Hematopoietic multipotent progenitor cell treated with erythropoietin and hydrocortisone succinate and interleukin-3 and kit ligand, for 15 days (in vitro differentiated cells): ENCODE measurements at regions not wholly inside any gene's neighbourhood (a gene's known extent, or its start where the extent isn't known, plus 50 kb on each side); places are given as distances from the start of the nearest gene placed in this dataset.

Source experiments
- DNase-seq: peaks from one replicate; pipeline ENCODE4 v3.0.0-alpha.2; 2015; ENCODE audit warnings: low spot score

DNA sequence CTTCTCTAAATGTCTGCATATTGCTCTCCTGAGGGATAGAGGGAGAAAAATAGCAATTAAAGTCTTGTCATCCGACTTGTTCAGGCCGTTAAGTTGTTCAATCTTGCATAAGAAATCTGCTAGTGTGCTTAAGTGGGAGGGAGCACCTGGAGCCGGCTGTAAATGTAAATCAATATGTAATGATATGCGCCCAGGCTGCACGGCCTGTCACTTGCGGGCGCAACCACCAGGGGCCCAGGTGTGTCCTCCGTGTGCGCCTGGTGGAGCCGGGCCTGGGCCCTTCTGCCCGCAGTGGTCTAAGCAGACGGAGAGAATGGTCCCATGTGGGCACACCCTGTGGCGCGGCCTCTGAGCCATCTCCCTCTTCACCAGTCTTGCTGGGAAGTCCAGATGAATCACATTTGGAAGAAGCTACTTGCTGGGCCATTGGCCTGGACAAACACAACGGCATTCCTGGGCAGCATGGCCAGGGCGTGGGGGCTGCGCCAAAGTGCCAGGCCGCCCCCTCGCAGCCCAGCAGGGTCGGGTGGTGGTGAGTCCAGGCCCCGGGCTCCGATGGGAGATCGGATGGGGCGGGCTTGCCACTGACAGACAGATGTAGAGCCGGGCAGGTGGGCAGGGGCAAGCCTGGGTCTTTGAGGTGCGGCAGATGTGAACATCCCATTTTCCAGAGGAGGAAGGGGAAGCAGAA is 193.3 kb upstream of the C14orf180 start:
- DNase-seq: no peak

DNA sequence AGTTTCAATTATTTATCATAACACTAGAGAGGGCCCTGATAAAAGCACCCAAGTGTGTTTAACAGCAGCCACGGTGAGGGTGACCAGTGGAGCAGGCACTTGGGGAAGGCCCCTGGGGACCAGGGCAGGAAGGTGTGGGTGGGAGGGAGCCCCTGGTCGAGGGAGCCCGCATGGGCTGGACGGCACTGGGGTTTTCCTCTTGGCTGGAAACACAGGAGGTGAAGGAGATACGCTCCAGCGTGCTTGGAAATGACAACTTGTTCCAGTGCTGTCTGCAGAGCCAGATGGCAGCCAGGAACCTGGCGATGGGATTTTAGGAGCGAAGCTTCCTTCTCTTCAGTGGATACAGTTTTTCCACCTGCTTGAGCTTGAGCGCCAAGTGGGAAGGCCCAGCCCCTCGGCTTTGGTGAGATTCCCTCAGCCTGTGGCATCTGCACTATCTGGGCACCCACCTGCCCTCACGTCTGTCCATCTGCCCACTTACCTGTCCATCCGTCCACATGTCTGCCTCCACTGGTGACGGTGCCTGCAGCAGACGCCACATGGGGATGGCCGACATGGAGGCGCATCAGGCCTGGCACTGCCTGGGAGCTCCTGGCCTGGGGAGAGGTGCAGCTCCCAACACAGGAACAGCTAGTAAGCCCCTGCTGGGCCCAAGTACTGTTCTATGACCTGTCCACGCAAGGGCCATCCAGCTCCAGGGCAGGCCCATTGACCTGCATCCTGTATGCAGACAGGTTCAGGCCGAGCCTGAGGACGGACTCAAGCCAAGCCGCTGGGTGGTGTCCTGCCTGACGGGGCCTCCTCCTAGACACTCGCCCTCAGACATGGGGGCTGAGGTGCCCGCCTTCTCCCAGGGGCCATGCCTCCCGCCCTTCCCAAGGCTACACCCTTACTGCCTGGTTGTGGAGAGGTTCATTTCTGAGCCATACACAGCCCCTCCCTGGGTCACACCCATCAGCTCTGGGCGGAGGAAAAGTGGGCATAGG is 192.2 kb upstream of the C14orf180 start:
- no peak for DNase-seq

DNA sequence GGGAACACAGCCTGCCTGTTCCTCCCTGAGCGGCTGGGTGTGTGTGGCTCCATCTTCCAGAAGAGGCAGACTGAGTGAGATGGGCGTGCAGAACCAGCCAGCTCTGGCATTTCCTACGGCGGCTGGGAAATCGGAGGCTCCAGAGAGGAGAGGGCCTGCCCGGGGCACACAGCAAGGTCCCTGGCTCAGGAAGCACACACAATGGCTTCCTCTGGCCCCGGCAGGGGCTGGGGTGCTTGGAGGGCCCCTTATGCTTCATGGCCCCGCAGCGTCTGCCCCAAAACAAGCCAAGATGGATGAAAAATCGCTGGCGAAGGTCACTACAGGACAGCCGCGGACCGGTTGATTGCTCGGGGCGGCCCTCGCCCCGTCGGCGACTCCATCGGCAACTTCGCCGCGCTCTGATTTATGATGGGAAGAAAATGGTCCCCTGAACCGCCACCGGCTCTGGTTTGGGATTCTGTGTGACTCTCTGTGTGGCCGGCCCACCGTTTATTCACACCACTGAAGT is 191.5 kb upstream of the C14orf180 start:
- no peak for DNase-seq

DNA sequence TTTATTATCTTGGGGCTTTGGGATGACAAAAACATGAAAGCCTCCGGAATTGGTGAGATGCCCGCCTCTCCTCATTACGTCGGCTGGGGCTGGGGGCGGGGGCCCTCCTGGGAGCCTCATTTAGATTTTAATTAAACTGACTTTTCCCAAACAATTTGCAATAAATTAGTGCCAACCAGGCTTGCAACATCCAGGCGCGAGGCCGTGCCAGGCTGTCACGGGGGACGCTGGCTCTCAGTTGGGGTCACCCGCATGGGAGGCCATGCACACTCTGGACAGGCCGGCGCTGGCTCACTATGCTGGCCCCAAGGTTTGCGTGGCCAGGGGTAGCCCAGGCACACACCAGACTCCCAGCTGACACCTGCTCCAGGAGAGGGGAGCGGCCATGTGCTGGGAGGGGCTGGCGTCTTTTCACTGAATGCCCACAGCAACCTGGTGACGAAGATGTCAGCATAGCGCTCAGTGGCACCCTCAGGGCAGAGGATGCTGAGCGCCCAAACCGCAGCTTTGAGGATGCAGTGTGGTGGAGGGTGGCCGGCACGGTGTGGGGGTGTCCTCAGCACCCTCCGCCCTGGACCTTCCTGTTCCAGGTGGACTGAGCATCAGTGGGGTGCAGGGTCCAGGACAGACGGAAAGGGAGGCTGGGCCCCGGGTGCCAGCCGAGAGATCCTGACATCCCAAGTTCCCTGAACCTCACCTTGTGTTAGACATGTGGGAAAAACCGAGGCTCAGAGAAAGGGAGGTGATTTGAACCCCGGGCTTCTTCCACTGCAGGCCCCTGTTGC is 190.8 kb upstream of the C14orf180 start:
- DNase-seq: no peak

DNA sequence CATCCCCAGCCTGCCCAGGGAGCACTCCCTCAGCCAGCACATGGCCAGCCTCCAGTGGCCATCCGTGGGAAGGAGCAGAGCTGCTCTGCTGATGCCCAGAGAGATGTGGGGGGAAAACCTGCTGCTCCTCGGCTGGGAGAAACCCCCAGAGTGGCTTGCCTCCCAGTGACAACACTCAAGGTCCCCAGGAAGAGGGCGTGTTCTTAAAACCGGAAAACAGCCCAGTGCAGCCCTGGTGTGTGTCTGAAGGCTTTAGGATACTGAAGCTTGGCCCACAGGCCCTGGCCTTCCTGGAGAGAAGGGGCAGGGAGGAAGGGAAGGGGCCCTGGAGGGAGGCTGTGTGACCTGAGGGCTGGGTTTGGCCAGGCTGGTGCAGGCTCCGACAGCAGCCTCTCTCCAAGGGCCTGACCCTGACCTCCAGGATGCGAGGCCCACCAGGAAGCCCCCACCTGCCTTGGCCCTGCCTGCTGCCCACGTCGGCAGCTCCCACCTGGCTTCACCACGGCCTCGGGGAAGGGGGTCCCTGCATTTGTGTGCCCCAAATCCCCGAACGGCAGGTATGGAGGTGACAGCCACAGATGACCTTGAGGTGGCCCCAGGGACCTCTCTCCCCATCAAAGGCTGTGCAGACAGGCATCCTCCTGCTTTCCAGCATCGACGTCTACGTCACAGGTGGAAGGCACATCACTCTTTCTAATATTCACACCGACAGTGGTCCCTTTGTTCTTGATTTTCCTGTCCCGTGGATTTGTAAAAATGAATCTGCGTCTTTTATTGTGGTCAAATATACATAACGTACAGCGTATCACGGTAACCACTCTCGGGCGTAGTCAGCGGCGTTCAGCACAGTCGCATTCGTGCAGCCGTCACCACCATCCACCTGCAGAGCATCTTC is 190.0 kb upstream of the C14orf180 start:
- DNase-seq: no peak

DNA sequence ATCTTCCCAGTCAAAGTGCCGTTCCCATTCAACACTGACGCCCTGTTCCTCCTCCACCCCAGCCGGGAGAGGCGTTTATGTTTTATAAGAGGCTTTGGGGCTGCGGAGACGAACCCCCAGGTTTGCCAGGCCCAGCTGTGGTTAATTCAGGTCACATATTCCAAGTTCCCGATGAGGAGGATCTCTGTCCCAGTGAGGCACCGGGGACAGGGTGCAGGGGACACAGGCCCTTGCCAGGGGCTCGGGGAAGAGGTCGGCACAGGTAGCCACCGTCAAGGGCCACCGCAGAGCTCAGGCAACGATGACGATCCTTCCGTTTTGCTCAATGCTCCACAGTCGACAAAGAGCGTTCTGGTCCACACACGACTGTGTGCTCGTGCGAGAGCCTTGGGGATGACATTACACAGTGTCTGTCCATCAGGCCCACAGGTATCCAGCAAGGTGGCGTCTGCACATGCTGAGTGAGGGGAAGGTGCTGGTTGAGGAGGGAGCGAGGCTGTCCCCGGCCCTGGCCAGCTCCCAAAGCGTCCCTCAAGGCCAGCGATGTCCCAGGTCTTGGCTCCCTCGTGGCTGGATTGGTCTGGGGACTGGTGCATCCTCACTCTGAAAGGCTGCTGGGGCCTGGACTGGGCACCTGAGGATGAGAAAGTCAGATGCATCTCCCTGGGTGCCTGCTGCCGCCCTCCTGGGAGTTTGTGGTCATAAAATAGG is 189.2 kb upstream of the C14orf180 start:
- no peak for DNase-seq

DNA sequence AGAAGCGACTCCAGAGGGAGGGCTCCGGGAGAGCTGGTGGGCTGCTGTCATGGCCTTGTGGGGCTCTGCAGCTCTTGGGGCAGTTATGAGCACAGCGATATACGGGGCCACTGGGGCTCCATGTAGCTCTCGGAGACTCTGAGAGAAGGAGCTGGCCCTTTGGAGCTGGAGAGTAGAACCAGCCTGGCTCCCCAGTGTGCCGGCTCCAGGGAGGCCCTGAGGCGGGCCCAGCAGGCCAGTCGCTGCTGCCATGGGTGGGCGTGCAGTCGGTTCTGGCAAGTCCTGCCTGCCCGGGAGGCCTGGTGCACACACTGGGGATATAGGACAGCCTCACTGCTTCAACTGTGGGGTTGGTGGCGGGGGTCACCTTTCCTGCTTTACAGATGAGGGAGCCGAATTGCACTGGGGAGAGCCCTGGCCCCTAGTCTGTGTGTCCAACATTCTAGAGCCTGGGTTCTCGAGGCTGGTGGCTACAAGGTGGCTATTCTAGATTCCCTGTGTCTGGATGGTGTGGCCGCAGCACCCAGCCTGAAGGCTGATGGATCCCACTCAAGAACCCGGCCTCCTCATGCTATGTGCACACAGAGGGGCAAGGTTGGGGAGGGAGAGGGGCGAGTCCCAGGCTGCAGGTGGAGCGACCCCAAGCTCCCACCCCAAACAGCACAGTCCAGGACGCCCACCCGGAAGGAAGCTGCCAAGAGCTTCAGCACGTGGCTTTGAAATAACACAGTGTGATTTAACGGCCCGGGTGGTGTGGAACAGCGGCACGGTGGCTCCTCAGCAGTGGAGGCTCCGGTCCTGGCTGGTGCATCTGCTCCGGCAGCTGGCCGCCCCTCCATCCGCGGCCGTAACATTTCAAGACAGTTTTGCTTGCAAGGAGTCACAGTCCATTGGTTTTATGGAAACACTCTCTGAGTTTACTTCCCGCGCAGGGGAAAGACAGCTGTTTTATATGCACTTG is 188.3 kb upstream of the C14orf180 start:
- no peak for DNase-seq

DNA sequence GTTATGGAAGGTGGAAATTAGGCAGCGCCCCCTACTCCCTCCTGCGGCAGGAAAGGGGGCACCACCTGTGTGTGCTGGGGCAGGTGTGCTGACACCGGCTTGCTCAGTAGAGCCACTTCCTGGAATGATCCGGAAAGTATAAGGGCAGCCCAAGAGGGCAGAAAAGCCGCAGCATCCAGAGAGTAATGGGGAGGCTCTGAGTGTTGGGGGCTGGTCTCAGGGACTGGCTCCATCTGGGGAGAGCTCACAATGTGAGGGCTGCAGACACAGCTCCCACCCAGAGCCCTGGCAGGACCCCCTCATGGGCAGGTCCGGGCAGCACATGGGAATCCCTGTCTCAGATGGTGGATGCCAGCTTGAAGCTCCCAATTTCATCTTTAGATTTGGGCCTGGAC is 187.6 kb upstream of the C14orf180 start:
- DNase-seq: no peak

DNA sequence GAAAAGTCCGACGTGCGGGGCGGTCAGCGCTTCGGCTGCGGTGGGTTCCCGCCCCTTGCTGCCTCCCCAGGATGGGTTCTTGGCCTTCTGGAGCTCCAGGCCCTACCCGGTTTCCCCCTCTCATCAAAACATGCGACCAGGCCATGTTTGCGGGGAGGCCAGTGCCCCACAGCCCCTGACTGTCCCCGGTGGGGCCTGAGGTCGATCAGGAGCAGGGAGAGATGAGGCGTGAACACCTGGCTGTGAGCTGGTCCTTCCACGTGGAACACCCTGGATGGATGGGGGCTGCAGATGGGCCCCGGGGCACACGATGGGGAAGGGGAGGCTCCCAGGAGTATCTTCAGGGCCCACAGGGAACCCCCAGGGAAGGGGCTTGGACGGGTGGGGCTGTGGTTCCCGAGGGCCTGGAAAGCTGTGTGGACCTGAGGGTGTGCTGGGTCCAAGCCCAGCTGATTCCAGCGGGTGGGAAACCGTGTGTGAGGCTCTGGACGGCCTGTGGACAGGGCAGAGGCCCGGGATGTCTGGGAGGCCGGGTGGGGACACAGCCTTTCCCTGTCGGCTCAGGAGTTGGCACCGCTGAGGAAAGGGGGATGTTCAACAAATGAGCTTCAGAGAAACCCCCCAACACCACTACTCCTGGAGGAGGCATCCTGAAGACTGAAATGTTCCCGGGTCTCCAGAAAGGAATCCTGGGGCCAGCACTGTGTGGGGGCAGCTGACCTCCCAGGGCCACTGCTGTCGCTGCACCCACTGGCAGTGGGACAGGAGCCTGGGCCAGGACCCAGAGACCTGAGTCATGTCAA is 187.0 kb upstream of the C14orf180 start:
- DNase-seq: no peak

DNA sequence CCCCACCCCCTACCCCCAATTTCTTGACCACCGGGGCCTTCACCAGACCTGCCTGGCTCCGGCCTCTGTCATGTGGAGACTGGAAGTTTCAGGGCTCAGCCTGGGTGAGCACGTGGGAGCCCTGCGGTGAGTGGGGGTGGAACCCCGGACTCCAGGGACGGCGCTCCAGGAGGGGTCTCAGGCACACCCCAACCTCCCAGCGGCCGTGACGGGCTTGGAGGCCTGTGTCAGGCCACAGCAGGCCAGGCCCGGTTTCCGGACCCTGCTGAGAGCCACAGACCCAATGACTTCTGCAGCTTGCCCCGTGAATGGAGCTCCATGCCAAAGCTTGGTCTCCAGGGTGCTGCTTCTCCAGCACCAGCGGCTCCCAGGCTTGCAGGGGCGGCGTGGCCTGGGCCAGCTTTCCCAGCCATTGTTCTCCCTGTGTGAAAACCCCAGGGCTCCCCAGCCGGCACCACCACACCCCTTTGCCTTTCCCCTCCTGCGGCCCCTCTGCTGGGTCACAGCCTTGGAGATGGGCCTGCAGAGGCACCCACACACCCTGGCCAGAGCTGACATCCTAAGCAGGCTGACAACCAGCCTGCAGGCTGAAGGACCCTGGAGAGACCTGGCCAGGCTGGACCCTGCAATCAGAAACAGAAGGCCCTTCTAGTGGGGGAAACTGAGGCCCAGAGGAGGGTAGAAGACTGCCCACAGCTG is 186.2 kb upstream of the C14orf180 start:
- DNase-seq: no peak

DNA sequence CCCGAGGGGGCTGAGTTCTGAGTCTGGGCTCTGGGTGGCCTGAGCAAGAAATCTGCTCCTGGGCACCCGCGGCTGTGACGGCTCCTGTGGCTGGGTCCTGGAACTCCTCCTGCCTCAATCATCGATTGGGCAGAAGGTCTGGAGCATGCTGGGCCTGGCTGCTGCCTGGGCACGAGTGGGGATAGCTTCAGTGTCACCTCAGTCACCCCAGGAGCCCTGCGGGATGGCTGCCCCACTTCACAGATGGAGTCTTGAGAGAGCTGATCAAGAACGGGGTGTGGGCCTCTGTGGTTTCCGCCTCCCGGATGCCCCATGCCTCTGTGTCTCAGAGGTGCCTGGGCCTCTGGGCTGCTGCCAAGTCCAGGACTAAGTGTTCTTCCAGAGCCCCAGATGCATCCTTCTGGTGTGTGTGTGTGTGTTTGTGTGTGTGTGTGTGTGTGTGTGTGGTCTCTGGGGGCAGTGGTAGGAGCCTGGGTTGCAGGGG is 185.6 kb upstream of the C14orf180 start:
- DNase-seq: no peak

DNA sequence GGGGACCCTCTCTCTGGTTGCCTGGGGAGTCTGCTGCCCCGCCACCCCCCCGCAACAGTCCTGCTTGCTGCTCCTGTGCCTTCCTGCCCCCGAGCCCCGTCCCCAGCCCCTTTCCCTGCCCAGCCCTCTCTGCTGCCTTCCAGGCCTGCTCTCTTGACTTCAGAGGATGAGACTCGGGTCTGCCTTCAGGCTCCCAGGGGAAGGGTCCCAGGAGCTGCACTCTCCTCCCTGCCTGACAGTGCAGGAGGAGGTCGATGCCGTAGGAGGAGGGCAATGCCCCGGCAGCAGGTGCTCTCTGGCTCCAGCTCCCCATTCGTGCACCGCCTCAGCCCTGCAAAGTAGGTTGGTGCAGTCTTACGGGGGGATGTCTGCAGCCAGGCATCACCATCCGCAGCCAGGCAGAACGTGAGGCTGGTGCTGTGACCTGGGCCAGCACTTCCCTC is 185.1 kb upstream of the C14orf180 start:
- no peak for DNase-seq

DNA sequence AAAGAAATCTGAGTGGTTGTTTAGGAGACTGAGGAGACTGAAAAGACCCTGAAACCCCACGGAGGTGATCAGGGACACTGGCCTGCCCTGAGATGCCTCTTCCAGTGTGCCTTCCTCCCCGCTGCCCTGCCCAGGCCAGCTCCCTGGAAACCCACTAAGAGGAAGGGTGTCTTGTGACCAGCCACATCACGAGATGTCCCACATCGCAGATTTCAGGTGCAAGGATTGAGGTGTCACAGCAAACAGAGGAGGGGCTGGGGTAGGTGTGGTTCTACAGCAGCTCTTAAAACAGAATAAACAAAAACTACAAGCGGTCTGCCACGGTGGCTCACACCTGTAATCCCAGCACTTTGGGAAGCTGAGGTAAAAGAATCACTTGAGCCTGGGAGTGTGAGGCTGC is 184.3 kb upstream of the C14orf180 start:
- no peak for DNase-seq

DNA sequence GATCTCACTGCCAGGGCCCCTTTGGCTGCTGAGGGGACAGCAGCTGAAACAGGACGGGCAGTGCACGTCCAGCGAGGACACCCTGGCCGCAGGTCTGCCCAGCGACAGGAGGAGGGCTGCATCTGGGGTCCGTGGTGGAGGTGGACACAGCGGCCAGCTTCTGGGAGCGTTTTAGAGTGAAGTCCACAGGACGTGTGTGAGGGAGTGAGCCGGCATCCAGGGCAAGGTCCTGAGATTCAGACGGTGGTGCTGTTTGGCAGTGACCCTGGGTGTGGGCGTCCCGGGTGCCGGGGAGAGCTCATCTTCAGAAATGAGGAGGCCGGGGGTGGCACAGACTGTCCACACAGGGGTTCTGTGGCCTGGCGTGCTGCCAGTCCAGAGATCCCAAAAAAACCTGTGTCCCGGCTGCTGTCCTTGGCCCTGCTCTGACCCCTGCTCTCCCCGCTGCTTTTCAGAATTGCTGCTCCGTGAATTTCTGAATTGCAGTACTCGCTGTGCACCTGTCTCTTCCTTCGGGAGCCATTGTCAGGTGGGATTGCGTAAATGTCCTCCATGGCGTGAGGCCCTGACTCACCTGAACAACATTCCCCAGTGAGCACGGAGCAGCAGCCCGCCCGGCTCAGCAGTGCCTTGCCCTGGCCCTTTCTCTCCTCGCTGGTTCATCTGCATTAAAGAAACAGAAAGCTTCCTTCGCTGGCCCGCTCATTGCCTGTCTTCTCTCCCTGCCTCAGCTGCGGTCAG is 183.5 kb upstream of the C14orf180 start:
- DNase-seq: no peak

DNA sequence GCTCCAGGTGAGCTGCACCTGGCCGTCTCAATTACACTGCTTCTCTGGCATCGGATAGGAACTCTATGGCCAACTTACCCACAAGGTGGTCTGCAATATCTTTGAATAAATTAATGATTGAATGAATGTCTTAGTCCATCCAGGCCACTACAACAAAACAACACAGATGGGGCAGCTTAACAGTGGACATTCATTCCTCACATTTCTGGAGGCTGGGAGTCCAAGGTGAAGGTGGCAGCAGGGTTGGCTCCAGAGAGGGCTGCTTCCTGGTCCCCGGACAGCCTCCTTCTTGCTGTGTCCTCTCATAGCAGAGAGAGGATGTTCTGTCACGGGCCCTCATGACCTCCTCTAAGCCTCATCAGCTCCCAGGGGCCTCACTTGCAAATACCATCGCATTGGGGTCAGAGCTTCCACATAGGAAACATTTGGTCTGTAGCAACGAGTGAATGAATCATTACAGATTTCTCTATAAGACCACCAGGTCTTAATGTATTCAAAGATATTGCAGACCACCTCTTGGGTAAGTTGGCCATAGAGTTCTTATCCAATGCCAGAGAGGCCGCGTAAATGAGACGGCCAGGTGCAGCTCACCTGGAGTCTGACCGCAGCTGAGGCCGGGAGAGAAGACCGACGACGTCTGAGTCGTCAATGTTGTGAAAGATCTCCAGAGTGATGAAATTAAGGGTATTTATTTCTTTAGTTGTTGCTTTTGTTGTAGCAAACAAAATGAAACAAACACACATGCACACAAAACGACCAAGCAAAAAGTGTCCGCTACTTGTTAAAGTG is 182.7 kb upstream of the C14orf180 start:
- no peak for DNase-seq

DNA sequence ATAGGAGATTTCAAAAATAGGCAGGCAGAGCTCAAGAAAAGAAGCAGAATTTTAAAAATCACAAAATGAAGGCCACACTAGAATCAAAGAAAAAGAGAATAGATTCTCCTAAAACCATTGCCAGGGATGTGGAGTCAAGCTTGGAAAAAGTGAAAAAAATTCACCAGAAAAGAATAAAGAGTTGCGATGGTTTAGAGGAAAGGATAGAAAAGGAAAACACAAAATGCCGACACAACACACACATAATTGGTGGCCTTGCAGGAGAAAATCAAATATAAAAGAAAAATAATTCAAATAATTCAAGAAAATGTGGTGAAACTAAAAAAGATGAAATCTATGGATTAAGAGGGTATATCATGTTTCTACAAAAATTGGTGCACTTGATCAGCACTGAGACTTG is 181.6 kb upstream of the C14orf180 start:
- no peak for DNase-seq
